ENCODE measurements at regions not wholly inside any gene's neighbourhood (a gene's known extent, or its start where the extent isn't known, plus 50 kb on each side); places are given as distances from the start of the nearest gene placed in this dataset.

DNA sequence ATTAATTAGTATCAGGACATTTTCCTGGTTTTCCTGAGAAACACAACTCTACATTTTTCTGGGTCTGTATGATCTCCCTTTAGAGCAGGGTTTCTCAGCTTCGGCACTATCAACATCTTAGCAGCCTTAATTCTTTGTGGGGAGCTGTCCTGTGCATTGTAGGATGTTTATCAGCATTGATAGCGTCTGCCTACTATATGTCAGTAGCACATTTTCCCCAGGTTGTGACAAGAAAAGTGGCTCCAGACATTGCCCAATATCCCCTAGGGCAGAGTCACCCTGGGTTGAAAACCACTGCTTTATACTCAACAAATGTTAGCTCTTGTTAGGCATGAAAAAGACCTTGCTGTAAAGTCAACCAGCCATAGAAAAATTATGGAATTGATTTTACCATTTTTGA, 195.1 kb upstream of the FMN2 start:
- Histone ChIP-seq H3K27me3 (no peaks in the 10 kb centered on the region), H3K27ac (no peak overlapping the region), H3K9me3 (no peaks in the 10 kb centered on the region), H3K4me3 (no peak overlapping the region), H3K4me1 (peaks cover 5% of the 10 kb centered on the region), H3K36me3 (no peaks in the 10 kb centered on the region)
- TF ChIP-seq, protein P1, sequence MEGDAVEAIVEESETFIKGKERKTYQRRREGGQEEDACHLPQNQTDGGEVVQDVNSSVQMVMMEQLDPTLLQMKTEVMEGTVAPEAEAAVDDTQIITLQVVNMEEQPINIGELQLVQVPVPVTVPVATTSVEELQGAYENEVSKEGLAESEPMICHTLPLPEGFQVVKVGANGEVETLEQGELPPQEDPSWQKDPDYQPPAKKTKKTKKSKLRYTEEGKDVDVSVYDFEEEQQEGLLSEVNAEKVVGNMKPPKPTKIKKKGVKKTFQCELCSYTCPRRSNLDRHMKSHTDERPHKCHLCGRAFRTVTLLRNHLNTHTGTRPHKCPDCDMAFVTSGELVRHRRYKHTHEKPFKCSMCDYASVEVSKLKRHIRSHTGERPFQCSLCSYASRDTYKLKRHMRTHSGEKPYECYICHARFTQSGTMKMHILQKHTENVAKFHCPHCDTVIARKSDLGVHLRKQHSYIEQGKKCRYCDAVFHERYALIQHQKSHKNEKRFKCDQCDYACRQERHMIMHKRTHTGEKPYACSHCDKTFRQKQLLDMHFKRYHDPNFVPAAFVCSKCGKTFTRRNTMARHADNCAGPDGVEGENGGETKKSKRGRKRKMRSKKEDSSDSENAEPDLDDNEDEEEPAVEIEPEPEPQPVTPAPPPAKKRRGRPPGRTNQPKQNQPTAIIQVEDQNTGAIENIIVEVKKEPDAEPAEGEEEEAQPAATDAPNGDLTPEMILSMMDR (IDR thresholded peaks at IDR 0.05), result no peak
- intact Hi-C loops (cut with DNase I), result loop anchor here (5.0 kb wide), 1 partner anchor 489 kb away; no protein-coding TSS in a partner anchor
- DNase-seq, result no peak
- ATAC-seq, result no peak

DNA sequence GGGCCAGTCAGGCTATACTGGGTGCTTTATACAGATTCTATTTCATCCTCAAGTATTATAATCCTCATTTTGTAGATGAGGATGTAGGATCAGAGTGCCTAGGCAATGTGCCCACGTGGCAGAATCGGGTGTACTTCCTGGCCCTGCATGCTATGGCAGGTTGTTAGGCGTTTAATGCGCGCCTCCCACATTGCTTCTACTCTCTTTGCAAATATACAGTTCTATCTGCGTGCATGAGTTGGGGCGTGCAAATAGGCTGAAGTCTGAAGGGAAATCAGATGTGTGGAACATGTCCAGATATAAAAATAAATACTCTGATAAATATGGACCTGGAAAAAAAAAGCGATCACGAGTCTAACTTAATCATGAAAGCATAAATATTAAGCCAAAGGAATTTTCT, 194.7 kb upstream of the FMN2 start:
- no peaks in the 10 kb centered on the region for H3K9me3 ChIP-seq
- H3K27me3 ChIP-seq, result no peaks in the 10 kb centered on the region
- no peak for ATAC-seq
- H3K36me3 ChIP-seq, result no peaks in the 10 kb centered on the region
- intact Hi-C loops (cut with DNase I), result loop anchor here (5.0 kb wide), 1 partner anchor 490 kb away; no protein-coding TSS in a partner anchor
- TF ChIP-seq, protein P1 (IDR thresholded peaks at IDR 0.05), result no peak
- DNase-seq, result no peak
- H3K27ac ChIP-seq, result no peak overlapping the region
- peaks cover 5% of the 10 kb centered on the region for H3K4me1 ChIP-seq
- no peak overlapping the region for H3K4me3 ChIP-seq

DNA sequence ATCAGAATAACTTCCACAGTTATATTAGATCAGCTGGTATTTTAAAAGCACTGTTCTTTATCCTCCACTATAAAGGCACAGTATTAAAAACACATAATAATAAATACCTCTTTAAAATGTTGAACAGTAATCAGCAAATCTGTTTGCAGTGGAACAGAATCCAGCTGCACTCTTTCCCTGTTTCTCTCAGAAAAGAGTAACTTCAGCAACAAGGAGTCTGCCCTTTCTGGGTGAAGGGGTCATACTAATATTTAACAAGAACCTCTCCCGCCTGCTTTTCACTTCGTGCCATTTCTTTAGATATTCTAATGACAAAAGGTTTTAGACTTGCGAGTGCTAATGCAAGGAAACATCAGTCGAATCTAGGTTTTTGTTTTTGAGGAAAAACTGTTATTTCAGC, 194.2 kb upstream of the FMN2 start:
- intact Hi-C loops (cut with DNase I), result loop anchor here (5.0 kb wide), 1 partner anchor 490 kb away; no protein-coding TSS in a partner anchor
- H3K27ac ChIP-seq, result no peak overlapping the region
- DNase-seq (no peak), ATAC-seq (no peak)
- TF ChIP-seq, protein P1 (IDR thresholded peaks at IDR 0.05), result no peak
- peaks cover 5% of the 10 kb centered on the region for H3K4me1 ChIP-seq
- H3K27me3 ChIP-seq, result no peaks in the 10 kb centered on the region
- H3K9me3 ChIP-seq, result no peaks in the 10 kb centered on the region
- no peaks in the 10 kb centered on the region for H3K36me3 ChIP-seq
- no peak overlapping the region for H3K4me3 ChIP-seq

DNA sequence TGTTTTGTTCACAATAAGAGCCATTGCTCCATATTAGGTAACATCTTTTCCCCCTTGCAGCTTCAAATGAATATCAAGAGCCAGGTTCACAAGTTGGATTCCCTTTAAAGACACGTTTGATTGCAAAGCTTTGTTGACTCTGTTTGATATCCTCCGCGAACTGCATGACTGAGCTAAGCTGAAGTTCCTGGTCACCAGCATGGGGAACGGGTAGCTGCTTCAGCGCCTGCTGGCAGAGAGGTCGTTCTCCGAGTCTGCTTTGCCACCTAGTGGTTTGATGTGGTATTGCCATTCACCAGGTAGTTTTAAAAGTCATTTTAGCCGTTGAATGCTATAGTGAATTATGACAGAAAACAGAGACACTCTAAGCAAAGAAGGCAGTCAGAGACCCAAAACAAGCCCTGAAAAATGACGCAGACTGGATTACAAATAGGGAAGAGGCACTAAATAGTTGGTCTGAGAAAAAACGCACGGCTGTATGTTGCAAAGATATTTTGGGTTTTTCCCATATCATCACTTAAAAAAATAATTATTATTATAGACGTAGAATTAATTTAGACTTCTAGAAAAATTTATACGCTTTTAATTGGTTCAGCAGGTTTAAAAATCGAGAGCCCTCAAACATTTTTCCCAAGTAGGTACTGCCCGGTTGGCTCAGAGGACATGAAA, 193.5 kb upstream of the FMN2 start:
- intact Hi-C loops (cut with DNase I), result loop anchor here (5.0 kb wide), 1 partner anchor 491 kb away; no protein-coding TSS in a partner anchor
- H3K4me3 ChIP-seq, result no peak overlapping the region
- H3K36me3 ChIP-seq, result no peaks in the 10 kb centered on the region
- peak; percentile 81 for DNase-seq
- ATAC-seq, result peak; percentile 99
- no peaks in the 10 kb centered on the region for H3K9me3 ChIP-seq
- H3K27me3 ChIP-seq, result no peaks in the 10 kb centered on the region
- H3K27ac ChIP-seq, result no peak overlapping the region
- peaks cover 5% of the 10 kb centered on the region for H3K4me1 ChIP-seq
- TF ChIP-seq, protein P1 (IDR thresholded peaks at IDR 0.05), result peak; percentile 94

- no peak overlapping the region for H3K27ac ChIP-seq
- intact Hi-C loops (cut with DNase I), result loop anchor here (5.0 kb wide), 1 partner anchor 492 kb away; no protein-coding TSS in a partner anchor
- H3K27me3 ChIP-seq, result no peaks in the 10 kb centered on the region
- no peak for ATAC-seq
- DNase-seq, result no peak
- TF ChIP-seq, protein P1 (IDR thresholded peaks at IDR 0.05), result no peak
- H3K4me1 ChIP-seq, result peaks cover 5% of the 10 kb centered on the region
- H3K36me3 ChIP-seq, result no peaks in the 10 kb centered on the region
- no peak overlapping the region for H3K4me3 ChIP-seq
- H3K9me3 ChIP-seq, result no peaks in the 10 kb centered on the region
These were observed 191.9 kb upstream of the FMN2 start for GRCh38 chr1:239899747-239900146.

Data from upper lobe of right lung (tissue), 1 donor.